GM10266 (cell line): ENCODE measurements at regions not wholly inside any gene's neighbourhood (a gene's known extent, or its start where the extent isn't known, plus 50 kb on each side); places are given as distances from the start of the nearest gene placed in this dataset.
A peak's percentile ranks its signal among the peaks of the same experiment; 100 is the strongest.
"Not testable (repeated sequence)": the region's sequence is repeated elsewhere in the genome, so short reads cannot be mapped to it uniquely, and the experiment has no call there.

Source experiments
- DNase-seq: peaks from one replicate; pipeline ENCODE4 v3.0.0; 2012; ENCODE audit errors: extremely low spot score
- CTCF ChIP-seq: IDR thresholded peaks from 2 replicates; pipeline ENCODE4 v1.5.1; 2012; ENCODE audit warnings: mild to moderate bottlenecking, low read depth; ENCODE audit not compliant: control insufficient read depth, insufficient read depth; ENCODE audit errors: missing control alignments

DNA sequence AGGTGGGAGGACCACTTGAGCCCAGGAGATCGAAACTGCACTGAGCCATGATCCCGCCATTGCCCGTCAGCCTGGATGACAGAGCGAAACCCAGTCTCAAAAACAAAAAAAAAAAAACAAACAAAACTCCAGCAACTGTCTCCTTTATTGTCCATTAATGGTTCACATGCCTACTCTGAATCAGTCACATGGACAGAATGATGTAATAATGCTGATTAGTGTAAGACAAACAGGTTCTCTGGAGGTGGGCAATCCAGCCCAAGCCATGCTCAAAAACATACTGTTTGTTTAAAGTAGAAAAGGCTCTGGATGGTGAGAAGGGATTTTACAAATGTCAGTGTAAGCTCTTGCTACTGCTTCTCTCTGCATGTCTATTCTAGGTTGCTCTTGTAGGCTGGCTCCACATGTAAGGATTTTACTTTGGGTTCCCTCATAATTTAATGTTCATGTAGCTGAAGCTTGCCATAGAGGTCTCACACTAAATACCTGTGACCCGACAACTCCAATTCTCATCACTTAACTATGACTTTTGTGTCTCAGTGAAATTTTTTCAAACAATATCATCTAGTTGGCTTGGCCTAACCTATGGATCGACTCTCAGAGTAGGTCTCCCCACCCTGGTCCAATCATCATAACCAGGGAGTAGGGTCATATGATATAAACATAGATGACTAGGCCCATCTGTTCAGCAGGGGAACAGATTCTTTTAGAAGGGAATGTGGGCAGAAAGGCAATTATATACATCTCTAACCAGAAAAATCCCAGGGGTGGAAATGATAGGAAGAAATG lies 83.9 kb upstream of the SLC39A10 start:
- no peak for TF ChIP-seq CTCF
- no peak for DNase-seq

GRCh38 chr2:195570329-195570728 lies 86.7 kb upstream of the SLC39A10 start:
- DNase-seq = no peak
- no peak for TF ChIP-seq CTCF

DNA sequence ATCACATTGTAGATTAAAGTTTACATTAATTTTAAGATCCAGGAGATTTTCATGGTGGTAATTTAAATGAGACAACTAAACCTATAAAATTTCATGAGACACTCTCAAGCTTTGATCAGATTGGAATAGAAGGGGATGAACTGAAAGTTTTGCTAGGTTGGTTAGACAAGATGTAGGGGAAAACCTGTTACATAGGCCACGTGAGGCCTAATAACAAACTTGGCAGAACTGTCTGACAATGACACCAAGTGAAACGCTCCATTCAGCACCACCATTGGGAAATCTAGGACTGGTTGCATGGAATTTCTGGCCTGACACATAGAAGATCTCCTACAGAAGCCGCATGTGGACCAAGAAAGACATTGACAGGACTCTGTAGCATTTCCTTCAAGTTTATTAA lies 87.8 kb upstream of the SLC39A10 start:
- no peak for TF ChIP-seq CTCF
- DNase-seq = no peak

GRCh38 chr2:195564625-195565135 lies 92.3 kb upstream of the SLC39A10 start:
- DNase-seq = not testable (repeated sequence)

- no peak for TF ChIP-seq CTCF
- DNase-seq = no peak
Measured at GRCh38 chr2:195563857-195564512, 93.0 kb upstream of the SLC39A10 start.

DNA sequence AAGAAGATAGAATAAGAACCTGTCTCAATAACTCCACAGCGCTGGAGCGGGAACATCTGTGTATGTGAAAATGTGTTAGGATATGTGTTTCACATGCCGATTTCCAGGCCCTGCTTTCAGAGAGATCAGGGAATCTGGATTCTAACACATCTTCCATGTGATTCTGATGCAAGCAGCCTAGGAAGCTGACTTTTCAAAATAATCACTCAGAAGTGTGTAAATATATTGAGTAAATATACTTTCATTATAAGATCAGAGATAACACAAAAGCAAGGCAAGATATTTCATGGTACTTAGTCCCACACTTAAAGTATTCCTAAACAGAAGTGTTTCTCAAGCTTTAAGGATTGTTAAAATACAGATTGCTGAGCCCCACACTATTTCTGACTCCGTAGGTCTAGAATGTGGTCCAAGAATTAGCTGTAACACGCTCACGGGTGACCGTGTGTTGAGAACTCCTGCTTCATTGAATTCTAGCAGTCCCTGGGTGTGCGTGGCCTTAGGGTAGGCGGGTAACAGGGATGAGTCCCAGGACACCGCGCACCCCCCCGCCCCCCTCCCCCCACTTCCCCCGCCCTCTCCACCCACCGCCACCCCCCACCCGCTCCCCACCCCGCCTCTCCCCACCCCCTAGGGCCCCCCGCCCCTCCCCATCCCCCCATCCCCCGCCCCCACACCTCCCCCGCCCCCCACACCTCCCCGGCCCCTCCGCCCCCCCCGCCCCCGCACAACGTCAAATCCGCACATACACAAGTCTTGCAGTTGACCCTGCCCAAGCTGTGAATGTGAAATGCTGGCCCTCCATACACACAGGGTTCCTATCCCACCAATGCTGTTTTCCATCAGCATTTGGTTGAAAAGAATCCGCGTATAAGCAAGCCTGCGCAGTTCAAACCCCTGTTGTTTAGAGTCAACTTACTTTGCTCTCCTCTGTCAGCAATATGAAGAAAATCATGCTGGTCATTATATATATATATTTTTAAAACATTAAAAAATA lies 94.2 kb upstream of the SLC39A10 start:
- TF ChIP-seq CTCF = no peak
- no peak for DNase-seq

DNA sequence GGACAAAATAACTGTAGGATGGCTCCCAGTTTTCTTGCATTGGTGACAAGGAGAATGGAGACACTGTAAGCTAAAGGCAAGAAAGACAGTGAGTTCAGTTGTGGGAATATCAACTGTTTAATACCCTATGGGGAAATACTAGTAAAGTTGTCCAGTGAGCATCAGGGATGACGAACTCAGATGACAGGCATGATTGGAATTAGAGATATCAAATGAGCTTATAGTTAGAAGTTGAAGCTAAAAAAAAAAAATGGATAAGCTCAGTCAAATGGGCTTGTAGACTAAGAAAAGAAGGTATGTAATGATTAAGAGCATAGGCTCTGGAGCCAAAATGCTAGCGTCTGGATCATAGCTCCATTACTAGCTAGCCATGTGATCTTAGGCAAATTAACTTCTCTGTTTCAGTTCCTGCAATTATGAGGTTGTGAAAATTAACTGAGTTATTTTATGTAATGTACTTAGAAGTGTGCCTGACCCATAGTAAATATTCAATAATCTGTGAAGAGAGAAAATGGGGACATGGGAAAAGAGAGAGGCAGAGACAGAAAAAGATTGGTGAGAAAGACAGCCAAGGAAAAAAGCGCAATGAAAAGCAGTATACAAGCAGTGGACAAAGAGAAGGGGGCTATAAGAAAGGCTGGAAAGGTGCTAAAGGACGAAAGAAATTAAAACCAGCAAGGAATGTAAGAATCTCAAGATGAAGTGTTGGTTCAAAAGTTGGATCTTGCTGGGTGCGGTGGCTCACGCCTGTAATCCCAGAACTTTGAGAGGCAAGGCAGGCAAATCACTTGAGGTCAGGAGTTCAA lies 95.7 kb upstream of the SLC39A10 start:
- peak; percentile 49 for DNase-seq
- TF ChIP-seq CTCF = no peak
